Activated CD4-positive, alpha-beta T cell treated with anti-CD3 and anti-CD28 coated beads for 36 hours (primary cell): ENCODE measurements at regions not wholly inside any gene's neighbourhood (a gene's known extent, or its start where the extent isn't known, plus 50 kb on each side); places are given as distances from the start of the nearest gene placed in this dataset.

Experiments used
- ATAC-seq: fragments of 200-7000 bp; cut with Tn5 transposase; one replicate; pipeline ENCODE4 v1.10.0; 2021; ENCODE audit warnings: mild to moderate bottlenecking, moderate library complexity
- CTCF ChIA-PET: fragments of 350-600 bp; sonication (Branson Sonifier 250); formaldehyde crosslinking; loops from one replicate; lab custom pipeline; 2021; ENCODE audit warnings: antibody characterized with exemption; lab: Charles Lee
- POLR2A ChIA-PET: fragments of 350-600 bp; sonication (Branson Sonifier 250); formaldehyde crosslinking; loops from one replicate; lab custom pipeline; 2021; ENCODE audit warnings: antibody characterized with exemption, inconsistent platforms; lab: Charles Lee
- DNase-seq: peaks from one replicate; pipeline ENCODE4 v3.0.0-alpha.2; 2020
- H3K27ac Mint-ChIP-seq: one replicate; pipeline ENCODE4 v1.8.0; 2021; ENCODE audit warnings: mixed read lengths
- H3K27me3 Mint-ChIP-seq: one replicate; pipeline ENCODE4 v1.8.0; 2021; ENCODE audit warnings: mixed read lengths
- H3K36me3 Mint-ChIP-seq: one replicate; pipeline ENCODE4 v1.8.0; 2021; ENCODE audit warnings: low read depth, mixed read lengths
- H3K4me1 Mint-ChIP-seq: one replicate; pipeline ENCODE4 v1.8.0; 2021; ENCODE audit warnings: mixed read lengths
- H3K4me3 Mint-ChIP-seq: one replicate; pipeline ENCODE4 v1.8.0; 2021; ENCODE audit warnings: mild to moderate bottlenecking, moderate library complexity, mixed read lengths
- H3K9me3 Mint-ChIP-seq: one replicate; pipeline ENCODE4 v1.8.0; 2021; ENCODE audit warnings: low read depth, mixed read lengths
- intact Hi-C, 2 experiments: fragments of 100-400 bp; cut with DNase I in 1 of 2; cut with micrococcal nuclease in 1 of 2; formaldehyde crosslinking; loops; one replicate each; pipeline versions ENCODE4 v1.14.2 to v1.15.1; 2022 to 2024; cut with DNase I, micrococcal nuclease

GRCh38 chr1:60571811-60572210, 498.2 kb upstream of the C1orf87 start:
- ATAC-seq (no peak), DNase-seq (no peak)
- Mint-ChIP-seq H3K4me1 (no peaks in the 10 kb centered on the region), H3K4me3 (no peak overlapping the region), H3K27me3 (no peaks in the 10 kb centered on the region), H3K9me3 (peaks cover 2% of the 10 kb centered on the region), H3K27ac (no peak overlapping the region), H3K36me3 (no peaks in the 10 kb centered on the region)
- intact Hi-C loops: no loop called here
- POLR2A ChIA-PET: no interaction called here
- CTCF ChIA-PET: no interaction called here

- Mint-ChIP-seq H3K27ac (no peak overlapping the region), H3K4me3 (no peak overlapping the region), H3K36me3 (no peaks in the 10 kb centered on the region), H3K27me3 (no peaks in the 10 kb centered on the region), H3K4me1 (no peaks in the 10 kb centered on the region), H3K9me3 (peaks cover 2% of the 10 kb centered on the region)
- DNase-seq (no peak), ATAC-seq (no peak)
- ChIA-PET POLR2A (no interaction called here), CTCF (no interaction called here)
- intact Hi-C loops: no loop called here
Measured at GRCh38 chr1:60569189-60569588, 495.6 kb upstream of the C1orf87 start.

GRCh38 chr1:60567256-60567655, 493.7 kb upstream of the C1orf87 start:
- intact Hi-C loops: no loop called here
- no peaks in the 10 kb centered on the region for H3K4me1 Mint-ChIP-seq
- peaks cover 2% of the 10 kb centered on the region for H3K9me3 Mint-ChIP-seq
- ChIA-PET POLR2A (no interaction called here), CTCF (no interaction called here)
- no peak for ATAC-seq
- no peaks in the 10 kb centered on the region for H3K36me3 Mint-ChIP-seq
- no peak overlapping the region for H3K4me3 Mint-ChIP-seq
- H3K27me3 Mint-ChIP-seq: no peaks in the 10 kb centered on the region
- no peak for DNase-seq
- H3K27ac Mint-ChIP-seq: no peak overlapping the region

GRCh38 chr1:60564916-60565750, 491.6 kb upstream of the C1orf87 start:
- ChIA-PET POLR2A (no interaction called here), CTCF (no interaction called here)
- no peak for DNase-seq
- no peak overlapping the region for H3K4me3 Mint-ChIP-seq
- H3K36me3 Mint-ChIP-seq: no peaks in the 10 kb centered on the region
- H3K27ac Mint-ChIP-seq: no peak overlapping the region
- H3K4me1 Mint-ChIP-seq: no peaks in the 10 kb centered on the region
- intact Hi-C loops: no loop called here
- no peaks in the 10 kb centered on the region for H3K27me3 Mint-ChIP-seq
- no peak for ATAC-seq
- H3K9me3 Mint-ChIP-seq: no peaks in the 10 kb centered on the region

- no peaks in the 10 kb centered on the region for H3K36me3 Mint-ChIP-seq
- intact Hi-C loops: no loop called here
- no peaks in the 10 kb centered on the region for H3K4me1 Mint-ChIP-seq
- no peak overlapping the region for H3K4me3 Mint-ChIP-seq
- H3K27ac Mint-ChIP-seq: no peak overlapping the region
- DNase-seq (no peak), ATAC-seq (no peak)
- ChIA-PET CTCF (no interaction called here), POLR2A (no interaction called here)
- no peaks in the 10 kb centered on the region for H3K27me3 Mint-ChIP-seq
- H3K9me3 Mint-ChIP-seq: no peaks in the 10 kb centered on the region
Measured at GRCh38 chr1:60563777-60564535, 490.4 kb upstream of the C1orf87 start.

GRCh38 chr1:60562740-60563139, 489.2 kb upstream of the C1orf87 start:
- Mint-ChIP-seq H3K4me3 (no peak overlapping the region), H3K4me1 (no peaks in the 10 kb centered on the region), H3K27ac (no peak overlapping the region), H3K27me3 (no peaks in the 10 kb centered on the region), H3K9me3 (no peaks in the 10 kb centered on the region), H3K36me3 (no peaks in the 10 kb centered on the region)
- intact Hi-C loops: no loop called here
- ChIA-PET POLR2A (no interaction called here), CTCF (no interaction called here)
- DNase-seq (no peak), ATAC-seq (no peak)

GRCh38 chr1:60560701-60561100, 487.1 kb upstream of the C1orf87 start:
- ChIA-PET POLR2A (no interaction called here), CTCF (no interaction called here)
- ATAC-seq (no peak), DNase-seq (no peak)
- Mint-ChIP-seq H3K27me3 (no peaks in the 10 kb centered on the region), H3K4me3 (no peak overlapping the region), H3K9me3 (no peaks in the 10 kb centered on the region), H3K4me1 (no peaks in the 10 kb centered on the region), H3K36me3 (no peaks in the 10 kb centered on the region), H3K27ac (no peak overlapping the region)
- intact Hi-C loops: no loop called here

- Mint-ChIP-seq H3K4me3 (no peak overlapping the region), H3K9me3 (no peaks in the 10 kb centered on the region), H3K27ac (no peak overlapping the region), H3K36me3 (no peaks in the 10 kb centered on the region), H3K27me3 (no peaks in the 10 kb centered on the region), H3K4me1 (no peaks in the 10 kb centered on the region)
- ChIA-PET CTCF (no interaction called here), POLR2A (no interaction called here)
- DNase-seq (no peak), ATAC-seq (no peak)
- intact Hi-C loops: no loop called here
Measured at GRCh38 chr1:60558236-60558635, 484.7 kb upstream of the C1orf87 start.

GRCh38 chr1:60553730-60554129, 480.2 kb upstream of the C1orf87 start:
- ChIA-PET CTCF (no interaction called here), POLR2A (no interaction called here)
- ATAC-seq: no peak
- H3K27ac Mint-ChIP-seq: no peak overlapping the region
- H3K27me3 Mint-ChIP-seq: no peaks in the 10 kb centered on the region
- H3K4me3 Mint-ChIP-seq: no peak overlapping the region
- no peaks in the 10 kb centered on the region for H3K4me1 Mint-ChIP-seq
- no peaks in the 10 kb centered on the region for H3K36me3 Mint-ChIP-seq
- intact Hi-C loops: no loop called here
- no peaks in the 10 kb centered on the region for H3K9me3 Mint-ChIP-seq
- DNase-seq: no peak

GRCh38 chr1:60547821-60548220, 474.3 kb upstream of the C1orf87 start:
- Mint-ChIP-seq H3K4me1 (no peaks in the 10 kb centered on the region), H3K4me3 (no peak overlapping the region), H3K27me3 (no peaks in the 10 kb centered on the region), H3K27ac (no peak overlapping the region), H3K36me3 (no peaks in the 10 kb centered on the region), H3K9me3 (no peaks in the 10 kb centered on the region)
- DNase-seq: no peak
- ChIA-PET CTCF (no interaction called here), POLR2A (no interaction called here)
- no peak for ATAC-seq
- intact Hi-C loops: no loop called here

- DNase-seq (no peak), ATAC-seq (no peak)
- Mint-ChIP-seq H3K27me3 (no peaks in the 10 kb centered on the region), H3K36me3 (no peaks in the 10 kb centered on the region), H3K27ac (no peak overlapping the region), H3K4me3 (no peak overlapping the region), H3K4me1 (no peaks in the 10 kb centered on the region), H3K9me3 (peaks cover 5% of the 10 kb centered on the region)
- intact Hi-C loops: no loop called here
- ChIA-PET CTCF (no interaction called here), POLR2A (no interaction called here)
Measured at GRCh38 chr1:60541831-60542532, 468.4 kb upstream of the C1orf87 start.

GRCh38 chr1:60540141-60540540, 466.6 kb upstream of the C1orf87 start:
- CTCF ChIA-PET: no interaction called here
- DNase-seq (no peak), ATAC-seq (no peak)
- Mint-ChIP-seq H3K27me3 (no peaks in the 10 kb centered on the region), H3K4me1 (no peaks in the 10 kb centered on the region), H3K9me3 (peaks cover 5% of the 10 kb centered on the region), H3K4me3 (no peak overlapping the region), H3K36me3 (no peaks in the 10 kb centered on the region), H3K27ac (no peak overlapping the region)
- intact Hi-C loops: no loop called here
- POLR2A ChIA-PET: no interaction called here
